HG03432 (cell line): ENCODE measurements at regions not wholly inside any gene's neighbourhood (a gene's known extent, or its start where the extent isn't known, plus 50 kb on each side); places are given as distances from the start of the nearest gene placed in this dataset.

Source experiments
- ATAC-seq: cut with Tn5 transposase; IDR thresholded peaks from one replicate; pipeline ENCODE4 v1.9.1; 2021; ENCODE audit warnings: mild to moderate bottlenecking, moderate library complexity; ENCODE audit not compliant: unreplicated experiment

DNA sequence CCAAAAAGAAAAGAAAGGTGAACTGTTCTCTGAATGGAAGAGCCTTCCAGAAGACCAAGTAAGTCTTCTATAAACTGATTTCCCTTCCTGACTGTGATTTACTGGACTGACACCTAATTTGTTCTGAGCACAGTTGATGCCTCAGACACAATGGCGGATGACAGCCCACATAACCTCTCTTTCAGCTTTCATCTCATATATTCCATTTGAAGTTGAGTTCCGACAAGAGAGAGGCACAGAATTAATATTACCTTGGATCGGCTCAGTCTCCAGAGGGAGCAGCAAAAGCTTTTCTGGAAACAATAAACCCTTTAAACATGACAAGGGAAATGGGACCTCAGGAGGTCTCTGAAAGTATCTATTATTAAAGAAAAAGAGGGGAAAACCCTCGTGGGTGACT, 638.7 kb upstream of the SETBP1 start:
- no peak for ATAC-seq

DNA sequence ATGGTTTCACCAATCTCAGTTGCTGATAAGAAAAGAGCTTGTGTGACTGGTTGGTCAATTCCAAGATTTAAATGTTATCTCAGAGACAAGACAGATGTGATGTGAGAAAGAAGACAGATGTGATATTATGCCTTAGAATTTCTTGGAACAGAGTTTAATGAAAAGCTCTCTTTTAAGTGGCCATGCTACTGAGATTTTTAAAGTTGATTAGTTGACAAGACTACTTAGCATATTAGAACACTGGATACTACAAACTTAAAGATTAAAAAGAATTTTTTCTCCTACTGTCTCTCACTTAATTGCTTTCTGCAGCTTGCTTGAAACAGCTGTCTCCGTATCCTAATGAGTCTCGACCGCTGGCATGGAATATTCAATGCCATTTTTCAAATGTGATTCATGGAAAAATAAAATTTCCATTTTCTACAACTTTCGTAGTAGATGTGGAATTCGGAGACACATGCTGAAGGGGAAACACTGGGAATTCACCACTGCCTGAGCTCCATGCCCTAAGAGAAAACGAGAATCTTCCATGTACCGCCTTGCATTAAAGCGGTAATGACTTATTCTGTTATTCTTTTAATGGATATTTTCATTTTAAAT, 634.2 kb upstream of the SETBP1 start:
- ATAC-seq: no peak

- no peak for ATAC-seq
These were observed 633.1 kb upstream of the SETBP1 start for GRCh38 chr18:44047585-44047984.

GRCh38 chr18:44048435-44048834, 632.3 kb upstream of the SETBP1 start:
- no peak for ATAC-seq

DNA sequence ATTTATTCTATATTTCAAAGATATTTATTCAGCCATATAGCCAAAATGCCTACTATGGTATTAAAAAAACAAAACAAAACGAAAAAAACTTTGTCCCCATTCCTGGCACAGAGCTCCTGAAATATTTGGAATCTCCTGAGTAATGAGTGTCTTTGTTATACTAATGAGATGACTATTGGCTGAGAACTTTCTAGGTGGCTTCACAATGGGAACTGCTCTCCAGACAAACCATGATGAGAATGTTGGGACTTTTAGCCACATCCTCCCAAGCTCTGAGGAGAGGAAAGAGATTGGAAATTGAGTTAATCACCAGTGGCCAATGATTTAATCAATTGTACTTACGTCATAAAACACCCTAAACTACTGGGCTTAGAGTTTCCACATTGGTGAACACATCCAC, 631.8 kb upstream of the SETBP1 start:
- ATAC-seq: no peak

DNA sequence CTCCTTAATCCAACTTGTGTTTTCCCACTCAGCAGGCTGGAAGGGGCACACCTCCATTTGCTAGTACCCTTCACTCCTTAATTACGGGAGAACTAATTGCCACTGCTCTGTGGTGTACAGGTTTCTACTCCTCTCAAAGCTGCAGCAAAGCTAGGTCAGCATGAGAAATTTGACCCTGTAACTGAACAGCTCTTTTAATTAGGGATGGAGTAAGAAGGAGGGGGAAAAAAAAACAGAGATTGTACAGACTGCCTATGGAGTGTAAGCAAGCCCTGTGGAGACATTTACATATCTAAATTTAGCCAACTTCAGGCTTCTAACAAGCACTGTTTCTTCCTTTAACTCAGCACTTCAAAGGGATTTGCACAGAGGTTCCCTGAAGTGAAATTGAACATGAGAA, 629.7 kb upstream of the SETBP1 start:
- no peak for ATAC-seq

DNA sequence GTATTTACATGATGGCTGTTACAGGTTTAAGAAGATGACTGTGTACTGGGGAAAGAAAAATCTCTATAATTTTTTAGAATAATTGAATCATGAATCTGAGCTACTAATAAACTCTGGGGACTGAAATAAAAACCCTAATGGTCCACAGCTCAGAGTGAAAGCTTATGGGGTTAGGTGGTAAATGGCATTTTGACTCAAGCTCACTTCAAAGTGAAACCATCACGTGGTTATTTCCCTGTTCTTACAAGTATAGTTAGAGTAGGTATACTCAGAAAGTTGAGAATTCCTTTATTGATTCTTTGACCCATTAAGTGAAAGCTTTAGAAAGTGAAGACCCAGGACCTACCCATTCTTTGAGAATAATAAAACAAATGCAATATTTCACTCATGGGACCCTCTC, 626.2 kb upstream of the SETBP1 start:
- ATAC-seq: peak; percentile 45

GRCh38 chr18:44060197-44060596, 620.5 kb upstream of the SETBP1 start:
- ATAC-seq: no peak

DNA sequence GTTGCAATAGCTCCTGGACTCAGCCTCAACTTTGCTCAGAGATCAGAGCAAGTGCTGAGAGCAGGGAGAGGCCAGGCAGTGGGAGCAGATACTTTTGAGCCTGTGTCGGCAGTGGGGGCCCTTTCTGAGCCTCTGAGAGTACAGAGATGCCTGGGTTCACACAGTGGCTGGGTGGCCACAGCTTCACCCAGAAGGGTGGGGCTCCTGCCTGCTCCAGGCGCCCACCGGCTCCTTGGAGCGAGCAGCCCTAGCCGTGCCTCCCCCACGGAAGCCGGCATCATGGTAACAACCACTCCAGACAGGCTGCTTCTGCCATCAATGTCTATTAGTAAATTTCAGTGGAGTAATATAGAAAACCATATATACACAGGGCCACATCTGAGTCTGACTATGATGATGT, 619.2 kb upstream of the SETBP1 start:
- no peak for ATAC-seq

DNA sequence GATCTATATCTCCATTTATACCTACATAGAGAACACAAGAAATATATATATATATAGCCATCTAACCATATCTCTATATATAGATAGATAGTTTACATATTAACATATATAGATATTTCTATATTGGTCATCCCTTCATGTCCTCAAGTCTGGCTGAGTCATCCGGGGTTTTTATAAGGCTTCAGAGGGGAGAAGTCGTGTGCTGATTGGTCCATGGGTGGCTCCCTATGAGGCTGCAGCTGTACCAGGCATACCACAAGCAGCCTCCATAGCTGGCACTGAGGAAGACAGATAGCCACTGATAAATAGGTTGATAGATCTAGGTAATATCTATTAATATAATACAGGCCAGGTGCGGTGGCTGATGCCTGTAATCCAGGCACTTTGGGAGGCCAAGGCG, 618.3 kb upstream of the SETBP1 start:
- ATAC-seq: no peak

GRCh38 chr18:44065206-44065605, 615.5 kb upstream of the SETBP1 start:
- no peak for ATAC-seq

DNA sequence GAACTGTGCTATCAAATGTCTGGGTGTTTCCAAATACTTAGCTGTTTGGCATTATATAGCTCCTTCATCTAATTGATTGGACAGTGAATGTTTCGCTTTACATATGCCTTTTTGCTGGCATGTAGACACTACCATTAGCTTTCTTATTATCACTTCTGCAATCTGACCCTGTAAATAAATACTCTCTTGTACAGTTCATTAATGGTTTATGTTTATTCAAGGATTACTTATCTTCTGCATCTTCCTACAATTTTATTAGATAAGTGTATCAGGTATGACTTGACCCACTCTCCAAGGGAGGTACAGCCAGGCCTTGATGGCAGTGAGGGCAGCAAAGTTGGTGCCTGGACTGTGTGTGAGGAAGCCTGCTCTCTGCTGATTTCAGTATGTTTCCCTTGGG, 614.1 kb upstream of the SETBP1 start:
- no peak for ATAC-seq

DNA sequence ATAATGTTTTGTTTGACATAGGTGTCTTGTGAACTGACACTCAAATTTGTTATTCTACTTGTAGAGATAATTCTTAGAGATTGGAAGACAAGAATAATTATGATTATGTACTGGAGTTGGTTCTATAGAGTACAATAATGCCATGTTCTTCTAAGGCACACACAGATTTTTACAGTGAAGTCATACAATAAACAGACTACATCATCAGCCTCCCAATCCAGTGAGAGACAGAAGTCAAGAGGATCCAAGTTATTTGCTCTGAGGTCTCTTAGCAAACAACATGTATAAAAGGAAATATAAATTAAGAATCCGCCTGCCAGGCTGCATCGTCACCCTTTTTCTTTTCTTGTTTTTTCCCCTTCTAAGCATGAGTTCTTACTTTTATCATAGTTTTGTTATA, 613.5 kb upstream of the SETBP1 start:
- no peak for ATAC-seq

GRCh38 chr18:44075038-44075437, 605.6 kb upstream of the SETBP1 start:
- ATAC-seq: no peak

DNA sequence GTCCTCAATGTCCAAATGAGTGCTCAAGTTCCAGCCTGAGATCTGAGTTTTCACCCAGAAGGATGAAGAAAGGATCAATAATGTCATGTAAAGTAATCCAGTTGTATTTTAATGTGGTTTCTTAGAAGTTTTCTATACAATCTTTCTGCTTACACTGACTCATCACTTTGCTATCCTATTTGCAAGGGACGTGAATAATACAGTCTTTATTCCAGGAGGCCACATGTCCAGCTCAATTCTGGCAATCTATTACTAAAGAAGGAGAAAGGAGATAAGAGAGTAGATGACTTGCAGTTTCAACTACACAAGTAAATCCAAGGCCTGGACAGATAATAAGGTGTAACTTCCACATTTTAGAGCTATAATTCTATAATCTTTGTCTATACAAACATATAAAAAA, 601.1 kb upstream of the SETBP1 start:
- no peak for ATAC-seq

GRCh38 chr18:44080054-44080453, 600.6 kb upstream of the SETBP1 start:
- no peak for ATAC-seq

GRCh38 chr18:44089732-44090131, 591.0 kb upstream of the SETBP1 start:
- no peak for ATAC-seq

DNA sequence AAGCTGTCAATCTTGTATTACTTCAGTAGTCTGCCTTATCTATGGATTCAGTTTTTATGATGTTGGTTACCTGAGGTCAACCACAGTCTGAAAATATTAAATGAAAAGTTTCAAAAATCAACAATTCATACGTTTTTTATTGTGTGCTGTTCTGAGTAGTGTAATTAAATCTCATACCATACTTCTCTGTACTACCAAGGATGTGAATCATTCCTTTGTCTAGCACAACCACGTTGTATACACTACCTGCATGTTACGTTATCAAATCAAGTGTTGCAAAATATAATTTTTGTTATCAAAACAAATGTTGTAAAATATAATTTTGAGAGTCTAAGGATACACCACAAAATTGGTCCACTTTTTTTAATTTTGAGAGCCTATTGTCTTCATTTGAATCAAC, 590.2 kb upstream of the SETBP1 start:
- no peak for ATAC-seq

- no peak for ATAC-seq
These were observed 587.4 kb upstream of the SETBP1 start for GRCh38 chr18:44093253-44093652.

DNA sequence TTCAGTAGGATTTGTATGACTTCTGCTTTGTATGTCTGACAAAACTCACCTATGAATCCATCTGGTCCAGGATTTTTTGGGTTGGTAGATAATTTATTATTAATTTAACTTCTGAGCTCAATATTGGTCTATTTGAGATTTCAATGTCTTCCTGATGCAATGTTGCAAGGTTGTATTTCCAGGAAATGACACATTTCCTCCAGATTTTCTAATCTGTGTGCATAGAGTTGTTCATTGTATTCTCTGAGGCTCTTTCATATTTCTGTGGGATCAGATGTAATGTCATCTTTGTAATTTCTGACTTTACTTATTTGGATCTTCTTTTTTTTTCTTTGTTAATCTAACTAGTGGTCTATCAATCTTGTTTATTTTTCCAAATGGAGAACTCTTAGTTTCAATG, 584.7 kb upstream of the SETBP1 start:
- no peak for ATAC-seq

DNA sequence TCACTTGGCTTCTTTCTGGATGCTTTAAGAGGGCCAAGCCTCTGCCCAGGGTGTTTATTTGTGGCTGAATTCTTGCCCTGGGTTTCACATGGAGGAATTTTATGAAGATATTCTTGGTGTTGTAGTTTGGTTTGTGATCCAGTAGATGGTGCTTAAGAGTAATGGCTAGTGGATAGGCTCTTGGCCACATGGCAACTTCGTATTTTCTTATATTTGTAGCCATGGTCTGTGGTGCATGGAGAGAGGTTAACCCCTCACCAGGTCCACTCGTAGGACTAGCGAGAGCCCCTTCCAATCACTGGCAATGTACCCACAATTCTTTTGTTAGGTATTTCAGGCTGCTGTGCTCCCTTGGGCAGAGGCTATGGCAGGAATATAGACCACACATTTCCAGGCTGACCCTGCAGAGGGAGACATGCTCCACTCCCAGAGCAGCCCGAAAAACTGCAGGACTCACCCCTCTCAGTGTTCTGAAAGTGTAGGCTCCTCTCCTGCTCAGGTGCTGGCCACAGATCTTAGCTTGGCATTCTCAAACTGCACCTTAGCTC, 582.1 kb upstream of the SETBP1 start:
- ATAC-seq: no peak

GRCh38 chr18:44107187-44107586, 573.5 kb upstream of the SETBP1 start:
- no peak for ATAC-seq

DNA sequence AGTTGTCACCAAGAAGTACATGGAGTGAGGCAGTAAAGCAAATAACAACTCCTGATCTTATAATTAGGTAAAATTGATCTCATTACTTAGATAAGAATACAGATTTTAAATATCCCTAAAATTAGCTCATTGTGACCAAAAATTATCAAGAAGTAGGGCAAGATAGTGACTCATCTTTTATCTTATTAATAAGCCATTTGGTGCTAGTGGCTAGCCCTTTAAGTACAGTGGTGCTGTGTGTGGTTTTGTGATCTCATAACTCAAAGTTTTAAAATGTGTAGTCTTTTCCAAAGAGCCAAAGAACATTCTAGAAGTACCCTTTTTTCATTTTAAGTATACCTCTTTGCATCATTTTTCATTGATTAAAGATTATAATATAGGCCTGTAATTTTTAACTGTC, 569.4 kb upstream of the SETBP1 start:
- no peak for ATAC-seq
